Thymus (tissue), 11 donors: ENCODE measurements at regions not wholly inside any gene's neighbourhood (a gene's known extent, or its start where the extent isn't known, plus 50 kb on each side); places are given as distances from the start of the nearest gene placed in this dataset.

Experiments used
- DNase-seq, 9 donors: peaks; one replicate each; pipeline ENCODE4 v3.0.0-alpha.2; 2013; ENCODE audit warnings: low spot score in 9 of 9, low read depth in 6 of 9, missing footprints in 1 of 9
- H3K27ac ChIP-seq, 2 donors: one replicate each; pipeline ENCODE4 v1.5.1; 2013; ENCODE audit warnings: control low read depth in 1 of 2, low read depth in 1 of 2, low read length in 1 of 2, mild to moderate bottlenecking in 1 of 2, moderate library complexity in 1 of 2
- H3K27me3 ChIP-seq, 2 donors: one replicate each; pipeline ENCODE4 v1.5.1; 2013; ENCODE audit warnings: low read length in 1 of 2; ENCODE audit not compliant: control insufficient read depth in 2 of 2, insufficient read depth in 1 of 2
- H3K36me3 ChIP-seq, 2 donors: one replicate each; pipeline ENCODE4 v1.5.1; 2013; ENCODE audit warnings: low read length in 1 of 2, mild to moderate bottlenecking in 1 of 2, moderate library complexity in 1 of 2; ENCODE audit not compliant: control insufficient read depth in 2 of 2, insufficient read depth in 2 of 2
- H3K4me1 ChIP-seq, 2 donors: one replicate each; pipeline ENCODE4 v1.5.1; 2013; ENCODE audit warnings: low read length in 2 of 2; ENCODE audit not compliant: control insufficient read depth in 2 of 2, insufficient read depth in 2 of 2
- H3K4me3 ChIP-seq, 2 donors: one replicate each; pipeline ENCODE4 v1.5.1; 2013; ENCODE audit warnings: low read length in 2 of 2, control low read depth in 1 of 2, mild to moderate bottlenecking in 1 of 2
- H3K9me3 ChIP-seq, 2 donors: one replicate each; pipeline ENCODE4 v1.5.1; 2013; ENCODE audit warnings: low read length in 1 of 2, mild to moderate bottlenecking in 1 of 2; ENCODE audit not compliant: control insufficient read depth in 2 of 2, insufficient read depth in 1 of 2
- WGBS: extraction: QIAGEN DNeasy Blood & Tissue Kit; methylation state at CpG from one replicate; pipeline ENCODE4 v1.1.7; 2013; 5-methylcytosine and 5-hydroxymethylcytosine counted together
- donor health status: healthy.

- Histone ChIP-seq H3K4me3 (no peak overlapping the region), H3K4me1 (no peaks in the 10 kb centered on the region), H3K9me3 (no peaks in the 10 kb centered on the region), H3K27me3 (no peaks in the 10 kb centered on the region), H3K27ac (no peak overlapping the region), H3K36me3 (no peaks in the 10 kb centered on the region)
- WGBS, result 86% methylated on average over 1 of the region's 1 CpG
- DNase-seq, result no peak
These were observed 148.0 kb upstream of the CNTN6 start for GRCh38 chr3:944786-945185.

GRCh38 chr3:945738-946137, 147.1 kb upstream of the CNTN6 start:
- WGBS, result 68% methylated on average over 2 of the region's 2 CpGs
- no peak overlapping the region for H3K27ac ChIP-seq
- H3K4me1 ChIP-seq, result no peaks in the 10 kb centered on the region
- H3K9me3 ChIP-seq, result no peaks in the 10 kb centered on the region
- no peak overlapping the region for H3K4me3 ChIP-seq
- no peak for DNase-seq
- no peaks in the 10 kb centered on the region for H3K27me3 ChIP-seq
- no peaks in the 10 kb centered on the region for H3K36me3 ChIP-seq

- WGBS, result 94% methylated on average over 1 of the region's 1 CpG
- Histone ChIP-seq H3K27ac (no peak overlapping the region), H3K4me3 (no peak overlapping the region), H3K9me3 (no peaks in the 10 kb centered on the region), H3K36me3 (no peaks in the 10 kb centered on the region), H3K27me3 (no peaks in the 10 kb centered on the region), H3K4me1 (no peaks in the 10 kb centered on the region)
- DNase-seq, result no peak
These were observed 139.9 kb upstream of the CNTN6 start for GRCh38 chr3:952906-953305.

GRCh38 chr3:963255-963654, 129.6 kb upstream of the CNTN6 start:
- no peak overlapping the region for H3K4me3 ChIP-seq
- H3K4me1 ChIP-seq, result no peaks in the 10 kb centered on the region
- WGBS, result 93% methylated on average over 2 of the region's 2 CpGs
- peaks cover 0 to 5% of the 10 kb centered on the region in 2 donors for H3K9me3 ChIP-seq
- no peak for DNase-seq
- H3K36me3 ChIP-seq, result no peaks in the 10 kb centered on the region
- H3K27ac ChIP-seq, result no peak overlapping the region
- no peaks in the 10 kb centered on the region for H3K27me3 ChIP-seq

GRCh38 chr3:963755-964154, 129.1 kb upstream of the CNTN6 start:
- H3K4me3 ChIP-seq, result no peak overlapping the region
- H3K27me3 ChIP-seq, result no peaks in the 10 kb centered on the region
- no peaks in the 10 kb centered on the region for H3K4me1 ChIP-seq
- H3K9me3 ChIP-seq, result peaks cover 0 to 5% of the 10 kb centered on the region in 2 donors
- no peaks in the 10 kb centered on the region for H3K36me3 ChIP-seq
- no peak overlapping the region for H3K27ac ChIP-seq
- DNase-seq, result no peak
- 96% methylated on average over 3 of the region's 3 CpGs for WGBS

GRCh38 chr3:965826-966225, 127.0 kb upstream of the CNTN6 start:
- 94% methylated on average over 3 of the region's 3 CpGs for WGBS

GRCh38 chr3:966341-966740, 126.5 kb upstream of the CNTN6 start:
- H3K27ac ChIP-seq, result no peak overlapping the region
- H3K27me3 ChIP-seq, result no peaks in the 10 kb centered on the region
- peaks cover 0 to 5% of the 10 kb centered on the region in 2 donors for H3K9me3 ChIP-seq
- no peak for DNase-seq
- no peaks in the 10 kb centered on the region for H3K36me3 ChIP-seq
- 93% methylated on average over 10 of the region's 10 CpGs for WGBS
- no peaks in the 10 kb centered on the region for H3K4me1 ChIP-seq
- H3K4me3 ChIP-seq, result no peak overlapping the region

More at GRCh38 chr3:965826-966225, 127.0 kb upstream of the CNTN6 start:
- Histone ChIP-seq H3K9me3 (peaks cover 0 to 5% of the 10 kb centered on the region in 2 donors), H3K27me3 (no peaks in the 10 kb centered on the region), H3K36me3 (no peaks in the 10 kb centered on the region), H3K4me1 (no peaks in the 10 kb centered on the region), H3K4me3 (no peak overlapping the region), H3K27ac (no peak overlapping the region)
- no peak for DNase-seq

GRCh38 chr3:973340-973739, 119.5 kb upstream of the CNTN6 start:
- no peak overlapping the region for H3K27ac ChIP-seq
- H3K4me3 ChIP-seq, result no peak overlapping the region
- no peaks in the 10 kb centered on the region for H3K4me1 ChIP-seq
- no peaks in the 10 kb centered on the region for H3K9me3 ChIP-seq
- DNase-seq, result no peak
- H3K36me3 ChIP-seq, result no peaks in the 10 kb centered on the region
- no peaks in the 10 kb centered on the region for H3K27me3 ChIP-seq
- WGBS, result 37% methylated on average over 1 of the region's 1 CpG

GRCh38 chr3:976006-976405, 116.8 kb upstream of the CNTN6 start:
- no peak overlapping the region for H3K27ac ChIP-seq
- H3K27me3 ChIP-seq, result no peaks in the 10 kb centered on the region
- no peaks in the 10 kb centered on the region for H3K36me3 ChIP-seq
- DNase-seq, result no peak
- no peaks in the 10 kb centered on the region for H3K4me1 ChIP-seq
- H3K4me3 ChIP-seq, result no peak overlapping the region
- peaks cover 0 to 5% of the 10 kb centered on the region in 2 donors for H3K9me3 ChIP-seq
- WGBS, result 95% methylated on average over 5 of the region's 5 CpGs

- Histone ChIP-seq H3K4me1 (no peaks in the 10 kb centered on the region), H3K27ac (no peak overlapping the region), H3K27me3 (no peaks in the 10 kb centered on the region), H3K9me3 (peaks cover 0 to 5% of the 10 kb centered on the region in 2 donors), H3K4me3 (no peak overlapping the region), H3K36me3 (no peaks in the 10 kb centered on the region)
- no peak for DNase-seq
- 97% methylated on average over 6 of the region's 6 CpGs for WGBS
These were observed 111.7 kb upstream of the CNTN6 start for GRCh38 chr3:981156-981555.
